Parathyroid adenoma (tissue), 2 donors: ENCODE measurements at regions not wholly inside any gene's neighbourhood (a gene's known extent, or its start where the extent isn't known, plus 50 kb on each side); places are given as distances from the start of the nearest gene placed in this dataset.

Source experiments
- H2AFZ ChIP-seq: fragments of 300-600 bp; sonication (generic); one replicate; pipeline ENCODE4 v1.7.0; 2017; ENCODE audit warnings: antibody characterized with exemption, mild to moderate bottlenecking
- H3K27ac ChIP-seq: fragments of 300-600 bp; sonication (generic); one replicate; pipeline ENCODE4 v1.7.0; 2017
- H3K27me3 ChIP-seq: fragments of 300-600 bp; sonication (generic); one replicate; pipeline ENCODE4 v1.7.0; 2017; ENCODE audit warnings: low read length; ENCODE audit not compliant: control insufficient read depth, insufficient read depth
- H3K36me3 ChIP-seq: fragments of 300-600 bp; sonication (generic); one replicate; pipeline ENCODE4 v1.7.0; 2017; ENCODE audit warnings: low read length; ENCODE audit not compliant: control insufficient read depth, insufficient read depth
- H3K4me1 ChIP-seq: fragments of 300-600 bp; sonication (generic); one replicate; pipeline ENCODE4 v1.7.0; 2017; ENCODE audit warnings: control low read depth
- H3K4me2 ChIP-seq: fragments of 300-600 bp; sonication (generic); one replicate; pipeline ENCODE4 v1.7.0; 2017; ENCODE audit warnings: low read length
- H3K4me3 ChIP-seq: fragments of 300-600 bp; sonication (generic); one replicate; pipeline ENCODE4 v1.7.0; 2017; ENCODE audit warnings: low read depth, low read length
- H3K79me2 ChIP-seq: fragments of 300-600 bp; sonication (generic); one replicate; pipeline ENCODE4 v1.7.0; 2017; ENCODE audit warnings: control low read depth
- H3K9ac ChIP-seq: fragments of 300-600 bp; sonication (generic); one replicate; pipeline ENCODE4 v1.7.0; 2017; ENCODE audit warnings: mild to moderate bottlenecking
- H3K9me3 ChIP-seq: fragments of 300-600 bp; sonication (generic); one replicate; pipeline ENCODE4 v1.7.0; 2017; ENCODE audit warnings: low read length; ENCODE audit not compliant: control insufficient read depth
- TF ChIP-seq, protein P1 (sequence below): fragments of 300-600 bp; sonication (generic); IDR thresholded peaks from one replicate; pipeline ENCODE4 v1.7.0; 2017; ENCODE audit warnings: antibody characterized with exemption, mild to moderate bottlenecking
- donor health status: primary hyperparathyroidism.

DNA sequence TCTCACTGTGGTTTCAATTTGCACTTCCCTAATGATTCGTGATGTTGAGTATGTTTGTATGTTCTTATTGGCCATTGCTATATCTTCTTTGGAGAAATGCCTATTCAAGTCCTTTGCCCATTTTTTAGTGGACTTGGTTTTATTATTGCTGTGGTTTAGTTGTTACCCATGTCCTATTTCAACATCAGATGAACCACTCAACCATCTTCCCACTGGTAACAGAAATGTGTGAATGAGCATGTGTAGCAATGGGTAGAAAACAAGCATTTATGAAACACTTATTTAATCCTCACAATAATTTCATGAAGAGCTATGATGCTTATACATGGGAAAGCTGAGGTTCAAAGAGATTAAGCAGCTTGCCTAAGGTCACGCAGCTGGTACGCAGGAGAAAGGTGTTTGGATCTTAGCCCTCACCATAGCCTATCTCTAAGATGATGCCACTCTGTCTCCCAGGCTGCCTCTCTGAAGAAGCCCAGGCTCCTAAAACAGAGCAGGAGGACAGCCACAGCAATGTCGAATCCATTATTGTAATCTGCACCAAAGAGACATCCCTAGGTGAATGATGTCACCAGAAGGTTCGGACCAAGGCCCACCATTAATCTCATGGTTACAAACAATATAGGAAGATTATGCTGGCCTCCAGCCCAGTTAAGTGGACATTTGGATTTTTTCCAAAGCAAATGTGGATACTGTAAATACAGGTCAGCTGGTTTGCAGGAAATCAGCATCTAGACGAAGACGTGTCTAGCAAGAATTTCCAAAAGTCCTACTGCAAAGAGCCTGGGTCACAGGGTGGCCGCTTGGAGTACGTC is 447.6 kb upstream of the ZMIZ1 start:
- no peak overlapping the region for H3K4me3 ChIP-seq
- TF ChIP-seq, protein P1, sequence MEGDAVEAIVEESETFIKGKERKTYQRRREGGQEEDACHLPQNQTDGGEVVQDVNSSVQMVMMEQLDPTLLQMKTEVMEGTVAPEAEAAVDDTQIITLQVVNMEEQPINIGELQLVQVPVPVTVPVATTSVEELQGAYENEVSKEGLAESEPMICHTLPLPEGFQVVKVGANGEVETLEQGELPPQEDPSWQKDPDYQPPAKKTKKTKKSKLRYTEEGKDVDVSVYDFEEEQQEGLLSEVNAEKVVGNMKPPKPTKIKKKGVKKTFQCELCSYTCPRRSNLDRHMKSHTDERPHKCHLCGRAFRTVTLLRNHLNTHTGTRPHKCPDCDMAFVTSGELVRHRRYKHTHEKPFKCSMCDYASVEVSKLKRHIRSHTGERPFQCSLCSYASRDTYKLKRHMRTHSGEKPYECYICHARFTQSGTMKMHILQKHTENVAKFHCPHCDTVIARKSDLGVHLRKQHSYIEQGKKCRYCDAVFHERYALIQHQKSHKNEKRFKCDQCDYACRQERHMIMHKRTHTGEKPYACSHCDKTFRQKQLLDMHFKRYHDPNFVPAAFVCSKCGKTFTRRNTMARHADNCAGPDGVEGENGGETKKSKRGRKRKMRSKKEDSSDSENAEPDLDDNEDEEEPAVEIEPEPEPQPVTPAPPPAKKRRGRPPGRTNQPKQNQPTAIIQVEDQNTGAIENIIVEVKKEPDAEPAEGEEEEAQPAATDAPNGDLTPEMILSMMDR: no peak
- H3K9ac ChIP-seq: no peak overlapping the region
- H2AFZ ChIP-seq: no peak overlapping the region
- no peaks in the 10 kb centered on the region for H3K36me3 ChIP-seq
- H3K27me3 ChIP-seq: no peaks in the 10 kb centered on the region
- H3K4me1 ChIP-seq: no peaks in the 10 kb centered on the region
- no peaks in the 10 kb centered on the region for H3K79me2 ChIP-seq
- no peaks in the 10 kb centered on the region for H3K9me3 ChIP-seq
- H3K27ac ChIP-seq: no peak overlapping the region
- H3K4me2 ChIP-seq: no peak overlapping the region

DNA sequence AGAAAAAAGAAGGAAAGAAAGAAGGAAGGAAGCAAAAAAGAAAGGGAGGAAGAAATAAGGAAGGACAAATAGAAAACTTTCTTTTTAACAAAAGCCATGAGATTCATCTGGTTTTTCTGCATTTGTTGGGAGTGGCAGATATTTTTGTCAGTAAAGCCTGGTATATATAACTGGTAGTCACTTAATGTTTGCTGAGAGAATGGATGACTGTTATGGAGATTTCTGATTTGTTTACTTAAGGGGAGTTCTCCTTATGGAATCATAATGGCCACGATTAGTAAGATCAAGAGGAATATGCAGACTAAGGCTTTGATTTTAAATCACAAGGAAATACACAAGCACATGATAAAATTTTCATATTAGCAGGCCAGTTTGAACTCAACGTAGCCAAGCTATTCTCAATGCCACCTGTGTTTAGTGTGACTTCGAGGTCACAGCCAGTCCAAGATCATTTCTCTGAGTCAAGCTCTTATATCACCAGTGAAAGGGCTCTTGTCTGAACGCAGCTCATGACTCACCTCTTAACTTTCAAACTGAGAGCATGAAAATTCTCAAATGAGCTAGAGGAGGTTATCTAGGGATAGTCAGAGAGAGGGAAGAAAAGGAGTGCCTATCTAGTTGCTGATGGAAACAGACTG is 445.1 kb upstream of the ZMIZ1 start:
- H3K36me3 ChIP-seq: no peaks in the 10 kb centered on the region
- no peak overlapping the region for H3K4me2 ChIP-seq
- TF ChIP-seq, protein P1: no peak
- H3K4me1 ChIP-seq: no peaks in the 10 kb centered on the region
- H3K27me3 ChIP-seq: no peaks in the 10 kb centered on the region
- H3K4me3 ChIP-seq: no peak overlapping the region
- H3K27ac ChIP-seq: no peak overlapping the region
- no peaks in the 10 kb centered on the region for H3K9me3 ChIP-seq
- H2AFZ ChIP-seq: no peak overlapping the region
- H3K79me2 ChIP-seq: no peaks in the 10 kb centered on the region
- no peak overlapping the region for H3K9ac ChIP-seq

DNA sequence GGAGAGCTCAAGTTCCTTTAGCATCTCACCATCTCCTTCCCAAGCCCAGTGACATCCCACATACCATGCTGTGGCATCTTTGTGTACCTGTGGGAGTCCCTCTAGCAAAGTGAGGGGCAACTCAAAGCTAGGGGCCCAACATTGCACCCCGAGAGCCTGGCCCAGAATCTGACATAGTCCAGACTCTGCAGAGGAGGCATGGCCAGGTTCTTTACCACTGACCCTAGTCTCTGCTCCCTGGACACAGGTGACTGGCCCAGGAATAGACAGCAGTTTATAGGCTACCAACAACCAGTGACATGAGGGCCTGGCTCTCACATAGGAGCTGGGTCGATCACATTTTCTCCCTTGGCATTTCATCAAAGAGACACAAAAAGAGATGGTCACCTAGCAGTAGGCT is 444.0 kb upstream of the ZMIZ1 start:
- TF ChIP-seq, protein P1: no peak
- Histone ChIP-seq H3K36me3 (no peaks in the 10 kb centered on the region), H3K9ac (no peak overlapping the region), H3K9me3 (no peaks in the 10 kb centered on the region), H3K4me3 (no peak overlapping the region), H3K27ac (no peak overlapping the region), H3K79me2 (no peaks in the 10 kb centered on the region), H3K4me1 (no peaks in the 10 kb centered on the region), H2AFZ (no peak overlapping the region), H3K27me3 (no peaks in the 10 kb centered on the region), H3K4me2 (no peak overlapping the region)

DNA sequence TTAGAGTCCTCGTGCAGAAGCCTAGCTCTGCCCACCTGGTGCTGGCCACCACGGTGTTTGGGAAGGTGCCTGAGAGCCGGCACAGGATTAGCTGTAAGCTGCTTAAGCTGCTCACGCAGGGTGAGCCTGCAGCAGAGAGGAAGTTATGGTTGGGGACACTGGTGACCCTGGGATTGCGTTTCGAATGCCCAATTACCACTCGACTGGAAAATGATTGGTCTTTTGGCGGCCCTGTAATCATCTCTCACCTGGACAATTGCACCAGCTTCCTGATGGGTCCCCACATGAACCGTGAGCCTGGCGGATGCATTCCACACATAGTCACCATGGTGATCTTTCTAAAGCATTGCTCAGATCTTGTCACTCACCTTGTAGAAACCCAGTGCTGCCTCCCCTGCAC is 442.3 kb upstream of the ZMIZ1 start:
- Histone ChIP-seq H3K4me1 (no peaks in the 10 kb centered on the region), H3K27me3 (no peaks in the 10 kb centered on the region), H2AFZ (no peak overlapping the region), H3K27ac (no peak overlapping the region), H3K9ac (no peak overlapping the region), H3K4me2 (no peak overlapping the region), H3K9me3 (no peaks in the 10 kb centered on the region), H3K79me2 (no peaks in the 10 kb centered on the region), H3K36me3 (no peaks in the 10 kb centered on the region), H3K4me3 (no peak overlapping the region)
- TF ChIP-seq, protein P1: no peak
